Gastroesophageal sphincter (tissue), 3 donors: ENCODE measurements at regions not wholly inside any gene's neighbourhood (a gene's known extent, or its start where the extent isn't known, plus 50 kb on each side); places are given as distances from the start of the nearest gene placed in this dataset.

ENCODE experiments used
- CTCF ChIP-seq, 4 experiments: fragments of 200-600 bp in 2 of 4; fragments of 450-650 bp in 2 of 4; sonication (generic) in 1 of 4; IDR thresholded peaks; one replicate each; pipeline ENCODE4 v1.5.1; 2017 to 2019; ENCODE audit warnings: antibody characterized with exemption in 4 of 4, mild to moderate bottlenecking in 2 of 4, moderate library complexity in 2 of 4
- POLR2AphosphoS5 ChIP-seq: sonication (generic); formaldehyde crosslinking; IDR thresholded peaks from one replicate; pipeline ENCODE4 v1.6.1; 2017; ENCODE audit warnings: antibody characterized with exemption

GRCh38 chr5:88550736-88551135 lies 282.1 kb upstream of the TMEM161B start:
- no peak for TF ChIP-seq POLR2AphosphoS5
- TF ChIP-seq CTCF (IDR thresholded peaks at IDR 0.05), result no peak
